Neural progenitor cell (in vitro differentiated cells): ENCODE measurements at regions not wholly inside any gene's neighbourhood (a gene's known extent, or its start where the extent isn't known, plus 50 kb on each side); places are given as distances from the start of the nearest gene placed in this dataset.

Source experiments
- DNase-seq: peaks from one replicate; pipeline ENCODE4 v3.0.0-alpha.2; 2016; ENCODE audit warnings: low spot score
- H2AFZ ChIP-seq: fragments of 200-600 bp; sonication (generic); replicated peaks from 2 replicates; pipeline ENCODE4 v1.6.1; 2016; ENCODE audit warnings: antibody characterized with exemption
- H3F3A ChIP-seq: fragments of 200-600 bp; sonication (generic); 2 replicates; pipeline ENCODE4 v1.6.1; 2016; ENCODE audit warnings: antibody characterized with exemption, low read depth
- H3K27ac ChIP-seq: fragments of 200-600 bp; sonication (generic); 2 replicates; pipeline ENCODE4 v1.5.1; 2016; ENCODE audit warnings: mild to moderate bottlenecking
- H3K27me3 ChIP-seq: fragments of 200-600 bp; sonication (generic); 2 replicates; pipeline ENCODE4 v1.6.1; 2016; ENCODE audit warnings: mild to moderate bottlenecking, moderate library complexity
- H3K36me3 ChIP-seq: fragments of 200-600 bp; sonication (generic); 2 replicates; pipeline ENCODE4 v1.5.1; 2016
- H3K4me1 ChIP-seq: fragments of 200-600 bp; sonication (generic); 2 replicates; pipeline ENCODE4 v1.6.1; 2016; ENCODE audit warnings: mixed run types
- H3K4me2 ChIP-seq: fragments of 200-600 bp; sonication (generic); 2 replicates; pipeline ENCODE4 v1.6.1; 2016
- H3K4me3 ChIP-seq: fragments of 200-600 bp; sonication (generic); 2 replicates; pipeline ENCODE4 v1.5.1; 2016
- H3K79me2 ChIP-seq: fragments of 200-600 bp; sonication (generic); 2 replicates; pipeline ENCODE4 v1.6.1; 2016; ENCODE audit warnings: low read depth
- H3K9ac ChIP-seq: fragments of 200-600 bp; sonication (generic); 2 replicates; pipeline ENCODE4 v1.6.1; 2016
- H3K9me3 ChIP-seq: fragments of 200-600 bp; sonication (generic); 2 replicates; pipeline ENCODE4 v1.5.1; 2016; ENCODE audit warnings: low read depth
- H4K20me1 ChIP-seq: fragments of 200-600 bp; sonication (generic); 2 replicates; pipeline ENCODE4 v1.6.1; 2016; ENCODE audit warnings: low read depth
- H3K27ac Mint-ChIP-seq: 3 replicates; pipeline ENCODE4 v1.8.0; 2021; ENCODE audit warnings: mixed read lengths
- H3K27me3 Mint-ChIP-seq: 2 replicates; pipeline ENCODE4 v1.8.0; 2022; ENCODE audit warnings: low read depth, mild to moderate bottlenecking, inconsistent platforms, moderate library complexity, mixed read lengths; ENCODE audit not compliant: insufficient read depth
- H3K36me3 Mint-ChIP-seq: 3 replicates; pipeline ENCODE4 v1.8.0; 2021; ENCODE audit warnings: mixed read lengths
- H3K4me1 Mint-ChIP-seq: 3 replicates; pipeline ENCODE4 v1.8.0; 2021; ENCODE audit warnings: mixed read lengths
- H3K4me3 Mint-ChIP-seq: 3 replicates; pipeline ENCODE4 v1.8.0; 2021; ENCODE audit warnings: mild to moderate bottlenecking, moderate library complexity, mixed read lengths
- H3K9me3 Mint-ChIP-seq: 3 replicates; pipeline ENCODE4 v1.8.0; 2020; ENCODE audit warnings: mixed read lengths
- EZH2 ChIP-seq: fragments of 200-600 bp; sonication (generic); IDR thresholded peaks from 2 replicates; pipeline ENCODE4 v1.6.1; 2017; ENCODE audit warnings: antibody characterized with exemption, mild to moderate bottlenecking, moderate library complexity
- EZH2phosphoT487 ChIP-seq: fragments of 200-600 bp; sonication (generic); IDR thresholded peaks from 2 replicates; pipeline ENCODE4 v1.6.1; 2017; ENCODE audit warnings: antibody characterized with exemption
- TF ChIP-seq, protein P1 (sequence below): fragments of 200-600 bp; sonication (generic); IDR thresholded peaks from 2 replicates; pipeline ENCODE4 v1.5.1; 2017; ENCODE audit warnings: antibody characterized with exemption, mild to moderate bottlenecking

DNA sequence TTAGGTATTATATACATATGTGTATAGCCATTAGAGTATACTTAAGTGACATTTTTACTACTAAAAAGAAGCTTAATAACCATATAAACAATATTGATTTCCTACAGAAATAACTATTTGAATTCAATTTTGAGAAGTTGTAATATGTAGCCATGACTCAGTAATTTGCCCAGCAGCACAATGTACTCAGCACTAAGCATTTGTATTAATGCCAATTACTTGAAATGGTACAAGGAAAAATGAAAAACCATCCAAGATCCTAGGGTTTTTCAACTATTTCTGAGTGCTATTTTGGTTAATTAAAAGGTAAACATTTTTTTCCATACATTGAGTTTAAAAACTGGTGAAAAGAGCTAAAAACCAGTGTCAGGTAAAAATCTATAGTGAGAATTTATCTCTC, 324.0 kb downstream of the KCNJ3 start:
- H3K36me3 Mint-ChIP-seq = no peaks in the 10 kb centered on the region
- no peaks in the 10 kb centered on the region for H3K9me3 Mint-ChIP-seq
- Histone ChIP-seq H3K4me3 (no peak overlapping the region), H3K4me2 (no peak overlapping the region), H3K9ac (no peak overlapping the region), H3K36me3 (no peaks in the 10 kb centered on the region), H3K27ac (no peak overlapping the region), H3F3A (no peaks in the 10 kb centered on the region), H3K27me3 (no peaks in the 10 kb centered on the region), H4K20me1 (no peaks in the 10 kb centered on the region), H2AFZ (no peak overlapping the region), H3K4me1 (peaks cover 4% of the 10 kb centered on the region), H3K9me3 (no peaks in the 10 kb centered on the region), H3K79me2 (no peaks in the 10 kb centered on the region)
- H3K4me3 Mint-ChIP-seq = no peak overlapping the region
- DNase-seq = no peak
- no peaks in the 10 kb centered on the region for H3K27me3 Mint-ChIP-seq
- H3K4me1 Mint-ChIP-seq = peaks cover 3% of the 10 kb centered on the region
- TF ChIP-seq EZH2phosphoT487 (no peak), EZH2 (no peak)
- TF ChIP-seq, protein P1, sequence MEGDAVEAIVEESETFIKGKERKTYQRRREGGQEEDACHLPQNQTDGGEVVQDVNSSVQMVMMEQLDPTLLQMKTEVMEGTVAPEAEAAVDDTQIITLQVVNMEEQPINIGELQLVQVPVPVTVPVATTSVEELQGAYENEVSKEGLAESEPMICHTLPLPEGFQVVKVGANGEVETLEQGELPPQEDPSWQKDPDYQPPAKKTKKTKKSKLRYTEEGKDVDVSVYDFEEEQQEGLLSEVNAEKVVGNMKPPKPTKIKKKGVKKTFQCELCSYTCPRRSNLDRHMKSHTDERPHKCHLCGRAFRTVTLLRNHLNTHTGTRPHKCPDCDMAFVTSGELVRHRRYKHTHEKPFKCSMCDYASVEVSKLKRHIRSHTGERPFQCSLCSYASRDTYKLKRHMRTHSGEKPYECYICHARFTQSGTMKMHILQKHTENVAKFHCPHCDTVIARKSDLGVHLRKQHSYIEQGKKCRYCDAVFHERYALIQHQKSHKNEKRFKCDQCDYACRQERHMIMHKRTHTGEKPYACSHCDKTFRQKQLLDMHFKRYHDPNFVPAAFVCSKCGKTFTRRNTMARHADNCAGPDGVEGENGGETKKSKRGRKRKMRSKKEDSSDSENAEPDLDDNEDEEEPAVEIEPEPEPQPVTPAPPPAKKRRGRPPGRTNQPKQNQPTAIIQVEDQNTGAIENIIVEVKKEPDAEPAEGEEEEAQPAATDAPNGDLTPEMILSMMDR = no peak
- H3K27ac Mint-ChIP-seq = no peak overlapping the region

DNA sequence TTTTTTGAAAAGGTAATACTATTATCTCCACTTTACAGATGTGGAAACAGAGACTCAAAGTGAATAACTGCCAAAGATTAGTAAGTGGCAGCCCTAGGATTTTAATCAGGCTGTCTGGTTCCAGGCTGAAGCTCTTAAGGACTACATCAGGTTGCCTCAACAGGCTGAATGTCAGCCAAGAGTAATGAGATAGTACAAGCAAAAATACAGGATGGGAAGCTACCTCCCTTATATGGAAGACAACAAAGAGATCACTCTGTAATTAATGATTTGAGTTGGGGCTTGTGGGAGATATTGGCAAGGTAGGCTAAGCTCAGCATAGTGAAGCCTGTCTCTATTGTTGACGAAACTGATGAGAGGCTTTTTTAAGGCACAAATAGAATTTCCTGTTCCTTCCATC, 323.1 kb downstream of the KCNJ3 start:
- H3K4me1 ChIP-seq = peaks cover 4% of the 10 kb centered on the region
- no peaks in the 10 kb centered on the region for H3K79me2 ChIP-seq
- H2AFZ ChIP-seq = peak overlapping the region; percentile 63
- H3K4me3 Mint-ChIP-seq = no peak overlapping the region
- no peaks in the 10 kb centered on the region for H3K36me3 Mint-ChIP-seq
- no peaks in the 10 kb centered on the region for H3K27me3 Mint-ChIP-seq
- no peaks in the 10 kb centered on the region for H3F3A ChIP-seq
- peaks cover 3% of the 10 kb centered on the region for H3K4me1 Mint-ChIP-seq
- no peak overlapping the region for H3K27ac Mint-ChIP-seq
- H3K9me3 ChIP-seq = no peaks in the 10 kb centered on the region
- H3K9me3 Mint-ChIP-seq = no peaks in the 10 kb centered on the region
- H3K9ac ChIP-seq = no peak overlapping the region
- no peaks in the 10 kb centered on the region for H3K27me3 ChIP-seq
- H3K4me3 ChIP-seq = no peak overlapping the region
- TF ChIP-seq EZH2 (no peak), EZH2phosphoT487 (no peak)
- TF ChIP-seq, protein P1 = no peak
- H3K4me2 ChIP-seq = no peak overlapping the region
- no peak for DNase-seq
- H4K20me1 ChIP-seq = no peaks in the 10 kb centered on the region
- H3K36me3 ChIP-seq = no peaks in the 10 kb centered on the region
- no peak overlapping the region for H3K27ac ChIP-seq

DNA sequence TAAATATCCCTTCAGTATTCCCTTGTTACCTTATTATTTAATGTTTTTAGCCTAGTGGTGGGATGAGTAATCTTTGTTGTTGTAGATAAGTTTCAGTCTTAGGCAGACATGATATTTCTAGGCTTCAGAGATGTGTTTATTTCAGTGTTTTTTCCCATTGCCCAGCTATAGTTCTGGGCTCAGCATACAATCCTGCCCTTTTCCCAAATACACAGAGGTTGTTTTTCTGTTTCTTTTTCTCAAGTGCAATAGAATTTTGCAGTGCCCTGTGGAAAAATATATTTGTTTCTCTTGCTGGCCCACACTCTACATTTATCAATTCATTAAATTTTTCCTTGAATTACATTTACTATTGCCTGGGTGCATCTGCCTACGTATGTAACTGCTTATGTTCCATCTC, 321.8 kb downstream of the KCNJ3 start:
- TF ChIP-seq EZH2 = no peak
- TF ChIP-seq EZH2phosphoT487 = no peak
- TF ChIP-seq, protein P1 = no peak
- H3K27ac Mint-ChIP-seq = no peak overlapping the region
- H3F3A ChIP-seq = no peaks in the 10 kb centered on the region

DNA sequence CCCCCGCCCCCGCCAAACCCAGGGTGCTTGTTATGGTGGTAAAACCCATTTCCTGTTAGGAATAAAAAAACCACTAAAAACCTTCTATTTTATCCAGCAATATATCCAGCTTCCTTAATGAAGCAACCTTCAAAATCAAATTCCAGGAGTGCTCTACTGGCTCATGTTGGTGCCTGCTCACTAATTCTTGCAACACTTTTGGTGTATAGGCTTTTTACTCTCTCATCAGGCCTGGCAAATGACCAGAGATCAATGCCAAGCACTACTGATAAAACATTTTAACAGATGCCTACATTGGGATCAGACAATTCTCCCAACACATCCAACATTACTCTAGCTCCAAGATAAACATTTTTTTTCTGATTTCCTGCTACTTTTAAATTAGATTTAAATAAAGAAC, 312.4 kb downstream of the KCNJ3 start:
- Histone ChIP-seq H2AFZ (no peak overlapping the region), H3F3A (no peaks in the 10 kb centered on the region), H4K20me1 (no peaks in the 10 kb centered on the region), H3K4me2 (no peak overlapping the region), H3K4me1 (no peaks in the 10 kb centered on the region), H3K79me2 (no peaks in the 10 kb centered on the region), H3K36me3 (no peaks in the 10 kb centered on the region), H3K27ac (no peak overlapping the region), H3K4me3 (no peak overlapping the region), H3K9ac (no peak overlapping the region), H3K27me3 (no peaks in the 10 kb centered on the region), H3K9me3 (no peaks in the 10 kb centered on the region)
- DNase-seq = no peak
- Mint-ChIP-seq H3K27me3 (no peaks in the 10 kb centered on the region), H3K27ac (no peak overlapping the region), H3K4me1 (no peaks in the 10 kb centered on the region), H3K9me3 (no peaks in the 10 kb centered on the region), H3K36me3 (no peaks in the 10 kb centered on the region), H3K4me3 (no peak overlapping the region)
- TF ChIP-seq, protein P1 = no peak
- TF ChIP-seq EZH2phosphoT487 (no peak), EZH2 (no peak)

More for the DNA sequence above, 321.8 kb downstream of the KCNJ3 start:
- Histone ChIP-seq H4K20me1 (no peaks in the 10 kb centered on the region), H3K9ac (no peak overlapping the region), H3K4me3 (no peak overlapping the region), H3K9me3 (no peaks in the 10 kb centered on the region), H3K27me3 (no peaks in the 10 kb centered on the region), H3K27ac (no peak overlapping the region), H3K79me2 (no peaks in the 10 kb centered on the region), H3K36me3 (no peaks in the 10 kb centered on the region), H3K4me1 (peaks cover 4% of the 10 kb centered on the region), H2AFZ (no peak overlapping the region), H3K4me2 (no peak overlapping the region)
- DNase-seq = no peak
- Mint-ChIP-seq H3K36me3 (no peaks in the 10 kb centered on the region), H3K4me1 (peaks cover 3% of the 10 kb centered on the region), H3K4me3 (no peak overlapping the region), H3K9me3 (no peaks in the 10 kb centered on the region), H3K27me3 (no peaks in the 10 kb centered on the region)
